IMR-90 (cell line): ENCODE measurements at regions not wholly inside any gene's neighbourhood (a gene's known extent, or its start where the extent isn't known, plus 50 kb on each side); places are given as distances from the start of the nearest gene placed in this dataset.

Experiments used
- ATAC-seq: fragments of 200-7000 bp; cut with Tn5 transposase; 2 replicates; pipeline ENCODE4 v1.9.1; 2020; ENCODE audit warnings: low read depth, mild to moderate bottlenecking, moderate library complexity
- BruUV-seq: library from RNA; stranded (reverse); fragments of 400-500 nt; replicated peaks from 2 replicates; lab custom pipeline; 2021; lab: Mats Ljungman, UMichigan
- CTCF ChIA-PET: fragments of 300-600 bp; formaldehyde crosslinking; extraction: SDS; loops from one replicate; lab custom pipeline; 2021; ENCODE audit warnings: antibody characterized with exemption; lab: Yijun Ruan, JAX
- POLR2A ChIA-PET: fragments of 300-600 bp; sonication (Branson Sonifier 250); formaldehyde crosslinking; loops from one replicate; lab custom pipeline; 2022; ENCODE audit warnings: antibody characterized with exemption; ENCODE audit not compliant: unreplicated experiment; lab: Charles Lee
- DNase-seq: peaks from one replicate; pipeline ENCODE4 v3.0.0; 2013
- H2AFZ ChIP-seq: replicated peaks from 2 replicates; pipeline ENCODE3; 2013; ENCODE audit warnings: low read length, mild to moderate bottlenecking; ENCODE audit not compliant: poor library complexity
- H2AK5ac ChIP-seq: 2 replicates; pipeline ENCODE4 v1.6.1; 2013; ENCODE audit warnings: low read depth, low read length, inconsistent platforms
- H2AK9ac ChIP-seq: replicated peaks from 2 replicates; pipeline ENCODE3; 2013; ENCODE audit warnings: mild to moderate bottlenecking, low read depth, low read length, moderate library complexity; ENCODE audit not compliant: poor library complexity
- H2BK120ac ChIP-seq: 2 replicates; pipeline ENCODE4 v1.6.1; 2013; ENCODE audit warnings: low read depth, low read length, inconsistent platforms
- H2BK15ac ChIP-seq: 3 replicates; pipeline ENCODE4 v1.6.1; 2013; ENCODE audit warnings: low read depth, low read length, inconsistent platforms
- H2BK20ac ChIP-seq: 2 replicates; pipeline ENCODE4 v1.6.1; 2013; ENCODE audit warnings: low read depth, mild to moderate bottlenecking, inconsistent platforms, low read length, moderate library complexity
- H2BK5ac ChIP-seq: 2 replicates; pipeline ENCODE4 v1.6.1; 2013; ENCODE audit warnings: mild to moderate bottlenecking, low read depth, low read length, inconsistent platforms; ENCODE audit not compliant: poor library complexity, severe bottlenecking
- H3K14ac ChIP-seq: replicated peaks from 2 replicates; pipeline ENCODE4 v1.6.1; 2013; ENCODE audit warnings: low read depth, low read length, inconsistent platforms
- H3K18ac ChIP-seq: 2 replicates; pipeline ENCODE4 v1.6.1; 2013; ENCODE audit warnings: low read depth, low read length, control low read depth
- H3K23ac ChIP-seq: 2 replicates; pipeline ENCODE4 v1.6.1; 2013; ENCODE audit warnings: low read depth, low read length, inconsistent platforms
- H3K27ac ChIP-seq: 2 replicates; pipeline ENCODE4 v1.5.1; 2013; ENCODE audit warnings: mild to moderate bottlenecking, control low read depth, low read length; ENCODE audit not compliant: insufficient read depth
- H3K27me3 ChIP-seq: 2 replicates; pipeline ENCODE4 v1.6.1; 2013; ENCODE audit warnings: low read length; ENCODE audit not compliant: control insufficient read depth, insufficient read depth
- H3K36me3 ChIP-seq: 2 replicates; pipeline ENCODE4 v1.6.1; 2013; ENCODE audit warnings: low read length, mixed read lengths; ENCODE audit not compliant: control insufficient read depth, insufficient read depth
- H3K4ac ChIP-seq: 2 replicates; pipeline ENCODE4 v1.6.1; 2013; ENCODE audit warnings: low read depth, low read length, inconsistent platforms
- H3K4me1 ChIP-seq: 2 replicates; pipeline ENCODE4 v1.6.1; 2013; ENCODE audit warnings: low read length, mixed read lengths; ENCODE audit not compliant: control insufficient read depth, insufficient read depth
- H3K4me2 ChIP-seq: 2 replicates; pipeline ENCODE4 v1.6.1; 2013; ENCODE audit warnings: low read depth, mild to moderate bottlenecking, control low read depth, low read length, moderate library complexity
- H3K4me3 ChIP-seq: 2 replicates; pipeline ENCODE4 v1.5.1; 2013; ENCODE audit warnings: low read depth, mild to moderate bottlenecking, control low read depth, low read length, moderate library complexity; ENCODE audit not compliant: insufficient read depth
- H3K56ac ChIP-seq: 2 replicates; pipeline ENCODE4 v1.6.1; 2013; ENCODE audit warnings: low read length, inconsistent platforms; ENCODE audit not compliant: insufficient read depth; ENCODE audit errors: extremely low read depth
- H3K79me1 ChIP-seq, 2 experiments: 2 replicates each; pipeline ENCODE4 v1.6.1; 2013; ENCODE audit warnings: low read length in 2 of 2, inconsistent platforms in 1 of 2, low read depth in 1 of 2
- H3K9ac ChIP-seq: 2 replicates; pipeline ENCODE4 v1.6.1; 2013; ENCODE audit warnings: low read depth, low read length, control low read depth
- H3K9me1 ChIP-seq: 2 replicates; pipeline ENCODE4 v1.6.1; 2013; ENCODE audit warnings: low read length, inconsistent platforms; ENCODE audit not compliant: insufficient read depth
- H3K9me3 ChIP-seq: 2 replicates; pipeline ENCODE4 v1.6.1; 2013; ENCODE audit warnings: low read length; ENCODE audit not compliant: control insufficient read depth, insufficient read depth
- H4K20me1 ChIP-seq: 2 replicates; pipeline ENCODE4 v1.6.1; 2013; ENCODE audit warnings: low read length, inconsistent platforms; ENCODE audit not compliant: insufficient read depth
- H4K5ac ChIP-seq: 2 replicates; pipeline ENCODE4 v1.6.1; 2013; ENCODE audit warnings: mild to moderate bottlenecking, low read depth, low read length, control low read depth
- H4K8ac ChIP-seq, 2 experiments: 2 replicates each; pipeline ENCODE4 v1.6.1; 2013; ENCODE audit warnings: low read depth in 2 of 2, low read length in 2 of 2, control low read depth in 1 of 2, inconsistent platforms in 1 of 2
- H4K91ac ChIP-seq: 2 replicates; pipeline ENCODE4 v1.6.1; 2013; ENCODE audit warnings: low read depth, low read length, inconsistent platforms; ENCODE audit not compliant: insufficient read depth
- BHLHE40 ChIP-seq: fragments of 150-350 bp; IDR thresholded peaks from 2 replicates; pipeline ENCODE4 v1.6.1; 2016; ENCODE audit warnings: mild to moderate bottlenecking, low read depth, low read length
- CEBPB ChIP-seq: IDR thresholded peaks from 2 replicates; pipeline ENCODE4 v1.6.1; 2012; ENCODE audit warnings: low read depth, low read length, improper control_type of control experiment
- CHD1 ChIP-seq: IDR thresholded peaks from 2 replicates; pipeline ENCODE4 v1.6.1; 2012; ENCODE audit warnings: low read depth, low read length, improper control_type of control experiment
- CTCF ChIP-seq: conservative IDR thresholded peaks from 2 replicates; pipeline ENCODE4 v1.5.1; 2012; ENCODE audit warnings: mild to moderate bottlenecking, low read depth, low read length, improper control_type of control experiment
- ELK1 ChIP-seq: fragments of 150-350 bp; IDR thresholded peaks from 2 replicates; pipeline ENCODE4 v1.6.1; 2016; ENCODE audit warnings: low read depth, mild to moderate bottlenecking, low read length, moderate library complexity, borderline replicate concordance
- FOS ChIP-seq: fragments of 150-350 bp; IDR thresholded peaks from 2 replicates; pipeline ENCODE4 v1.6.1; 2016; ENCODE audit warnings: low read depth, low read length
- MAFK ChIP-seq: IDR thresholded peaks from 2 replicates; pipeline ENCODE4 v1.6.1; 2012; ENCODE audit warnings: low read depth, low read length, improper control_type of control experiment
- MAZ ChIP-seq: IDR thresholded peaks from 2 replicates; pipeline ENCODE4 v1.6.1; 2012; ENCODE audit warnings: low read depth, mild to moderate bottlenecking, low read length, improper control_type of control experiment, moderate library complexity, borderline replicate concordance
- MXI1 ChIP-seq: IDR thresholded peaks from 2 replicates; pipeline ENCODE4 v1.6.1; 2012; ENCODE audit warnings: low read depth, mild to moderate bottlenecking, low read length, moderate library complexity, borderline replicate concordance
- NFE2L2 ChIP-seq: fragments of 150-350 bp; IDR thresholded peaks from 2 replicates; pipeline ENCODE4 v1.6.1; 2016; ENCODE audit warnings: low read depth, mild to moderate bottlenecking, low read length
- POLR2A ChIP-seq: IDR thresholded peaks from 2 replicates; pipeline ENCODE4 v1.6.1; 2012; ENCODE audit warnings: mild to moderate bottlenecking, low read depth, low read length
- RAD21 ChIP-seq: IDR thresholded peaks from 2 replicates; pipeline ENCODE4 v1.6.1; 2012; ENCODE audit warnings: low read length, improper control_type of control experiment
- RCOR1 ChIP-seq: IDR thresholded peaks from 2 replicates; pipeline ENCODE4 v1.6.1; 2012; ENCODE audit warnings: mild to moderate bottlenecking, low read length, improper control_type of control experiment; ENCODE audit not compliant: insufficient replicate concordance
- RFX5 ChIP-seq: IDR thresholded peaks from 2 replicates; pipeline ENCODE4 v1.8.0; 2012; ENCODE audit warnings: low read depth, mild to moderate bottlenecking, low read length, moderate library complexity
- SMC3 ChIP-seq: fragments of 150-350 bp; IDR thresholded peaks from 2 replicates; pipeline ENCODE4 v1.6.1; 2016; ENCODE audit warnings: low read depth, mild to moderate bottlenecking, antibody characterized with exemption, low read length, moderate library complexity
- USF2 ChIP-seq: fragments of 150-350 bp; IDR thresholded peaks from 2 replicates; pipeline ENCODE4 v1.6.1; 2017; ENCODE audit warnings: mild to moderate bottlenecking, antibody characterized with exemption, low read length, low read depth
- WGBS, 2 experiments: methylation state at CpG; one replicate each; pipeline versions ENCODE4 v1.1.5 to v1.1.7; 2013; ENCODE audit warnings: missing lambda C conversion rate in 2 of 2; ENCODE audit not compliant: insufficient read length in 1 of 2; ENCODE audit errors: extremely low coverage in 2 of 2; 5-methylcytosine and 5-hydroxymethylcytosine counted together
- dilution Hi-C: fragments of 300-500 bp; cut with HindIII; formaldehyde crosslinking; loops from one replicate; pipeline ENCODE4 v1.14.3; 2018; ENCODE audit warnings: low sequenced_read_pairs; ENCODE audit not compliant: unreplicated experiment
- in situ Hi-C: fragments of 300-500 bp; cut with MboI; formaldehyde crosslinking; loops from 3 replicates; pipeline ENCODE4 v1.14.3; 2019; ENCODE audit warnings: low sequenced_read_pairs, inconsistent platforms, mixed read lengths
- intact Hi-C: fragments of 100-400 bp; cut with micrococcal nuclease; formaldehyde crosslinking; loops from 2 replicates; pipeline ENCODE4 v1.10.0; 2022

GRCh38 chr2:88892207-88892606, 200.7 kb downstream of the RPIA start:
- in situ Hi-C loops = no loop called here
- POLR2A ChIA-PET = no interaction called here
- H3K56ac ChIP-seq = no peak overlapping the region
- DNase-seq (no peak), ATAC-seq (no peak)
- intact Hi-C loops = no loop called here
- no peaks in the 10 kb centered on the region for H3K9me3 ChIP-seq
- CTCF ChIA-PET = interaction anchor here (2.1 kb wide), 1 partner anchor 12 kb away, joined by 12 read pairs; no protein-coding TSS in a partner anchor
- H2AK9ac ChIP-seq = no peak overlapping the region
- no peak overlapping the region for H3K27ac ChIP-seq
- no peak overlapping the region for H4K5ac ChIP-seq
- no peaks in the 10 kb centered on the region for H3K4me1 ChIP-seq
- 50% methylated on average over 1 of the region's 1 CpG; no CpG with 5 or more reads in 1 of the 2 experiments for WGBS, 2 experiments
- no peak overlapping the region for H2BK15ac ChIP-seq
- no peak overlapping the region for H2BK120ac ChIP-seq
- dilution Hi-C loops = no loop called here
- H3K36me3 ChIP-seq = no peaks in the 10 kb centered on the region
- no peak overlapping the region for H4K91ac ChIP-seq
- H2AK5ac ChIP-seq = no peak overlapping the region
- H2BK5ac ChIP-seq = no peak overlapping the region
- no peak overlapping the region for H3K4me2 ChIP-seq
- no peak overlapping the region for H3K4ac ChIP-seq
- no peaks in the 10 kb centered on the region for H3K79me1 ChIP-seq
- H3K14ac ChIP-seq = no peak overlapping the region
- H3K4me3 ChIP-seq = no peak overlapping the region
- no TSS peak for BruUV-seq
- no peak for TF ChIP-seq MAZ
- no peak for TF ChIP-seq BHLHE40
- no peak for TF ChIP-seq MXI1
- TF ChIP-seq ELK1 = no peak
- TF ChIP-seq RFX5 = no peak
- no peak for TF ChIP-seq USF2
- TF ChIP-seq NFE2L2 = no peak
- TF ChIP-seq POLR2A = no peak
- TF ChIP-seq RAD21 = no peak
- TF ChIP-seq CEBPB = no peak
- no peak for TF ChIP-seq SMC3
- no peak for TF ChIP-seq FOS
- TF ChIP-seq CHD1 = no peak
- TF ChIP-seq MAFK = no peak
- no peak for TF ChIP-seq CTCF
- TF ChIP-seq RCOR1 = no peak
- H3K9me1 ChIP-seq = no peaks in the 10 kb centered on the region
- no peak overlapping the region for H4K8ac ChIP-seq
- no peak overlapping the region for H3K9ac ChIP-seq
- no peak overlapping the region for H3K23ac ChIP-seq
- no peaks in the 10 kb centered on the region for H3K27me3 ChIP-seq
- no peak overlapping the region for H2AFZ ChIP-seq
- H4K20me1 ChIP-seq = no peaks in the 10 kb centered on the region
- no peak overlapping the region for H2BK20ac ChIP-seq
- H3K18ac ChIP-seq = no peak overlapping the region
